ENCODE measurements at regions not wholly inside any gene's neighbourhood (a gene's known extent, or its start where the extent isn't known, plus 50 kb on each side); places are given as distances from the start of the nearest gene placed in this dataset.
"Not testable (repeated sequence)": the region's sequence is repeated elsewhere in the genome, so short reads cannot be mapped to it uniquely, and the experiment has no call there.

GRCh38 chr17:18546514-18547398 is 70.2 kb downstream of the LGALS9C start:
- CTCF ChIA-PET (ENCODE audit: low intra/inter-chr PET ratio, low total read pairs); H3K79me2 ChIP-seq (ENCODE audit: insufficient read depth, low read length); H3K36me3 ChIP-seq (replicated peaks in 1 of 2; ENCODE audit: control insufficient read depth in 1 of 2, insufficient read depth in 2 of 2, low read length in 2 of 2); H3K27ac ChIP-seq (ENCODE audit: extremely low read length, insufficient read depth, low read length); H3K4me1 ChIP-seq (ENCODE audit: insufficient read depth, low read length); intact Hi-C loops (cut with micrococcal nuclease; ENCODE audit: unreplicated experiment); FAIRE-seq; BruUV-seq (replicated peaks); H2AFZ ChIP-seq (ENCODE audit: low read length); H3K9ac ChIP-seq (ENCODE audit: insufficient read depth, low read depth, low read length); H4K20me1 ChIP-seq (ENCODE audit: insufficient read depth, low read length); H3K9me3 ChIP-seq (ENCODE audit: low read length); DNase-seq (ENCODE audit: low spot score); POLR2A ChIA-PET; H3K4me3 ChIP-seq (replicated peaks in 1 of 3; ENCODE audit: insufficient read depth in 1 of 3, low read depth in 2 of 3, low read length in 3 of 3); ATAC-seq; H3K4me2 ChIP-seq (ENCODE audit: low read depth, low read length); in situ Hi-C loops (cut with HindIII; ENCODE audit: extremely low pct_ligation_motif_present, low pct_unique_long_range_greater_than_20kb); H3K27me3 ChIP-seq (ENCODE audit: control insufficient read depth in 1 of 2, insufficient read depth in 2 of 2, low read length in 2 of 2): not testable (repeated sequence)
- 0% methylated on average over 1 of the region's 3 CpGs for WGBS (ENCODE audit: low lambda C conversion rate)

GRCh38 chr17:18557086-18557485 is 80.5 kb downstream of the LGALS9C start:
- H2AFZ ChIP-seq (ENCODE audit: low read length); FAIRE-seq; CTCF ChIA-PET (ENCODE audit: low intra/inter-chr PET ratio, low total read pairs); ATAC-seq; H3K9ac ChIP-seq (ENCODE audit: insufficient read depth, low read depth, low read length); H3K4me1 ChIP-seq (ENCODE audit: insufficient read depth, low read length); H3K4me2 ChIP-seq (ENCODE audit: low read depth, low read length); intact Hi-C loops (cut with micrococcal nuclease; ENCODE audit: unreplicated experiment); in situ Hi-C loops (cut with HindIII; ENCODE audit: extremely low pct_ligation_motif_present, low pct_unique_long_range_greater_than_20kb); H3K79me2 ChIP-seq (ENCODE audit: insufficient read depth, low read length); H3K4me3 ChIP-seq (replicated peaks in 1 of 3; ENCODE audit: insufficient read depth in 1 of 3, low read depth in 2 of 3, low read length in 3 of 3); H3K27me3 ChIP-seq (ENCODE audit: control insufficient read depth in 1 of 2, insufficient read depth in 2 of 2, low read length in 2 of 2); H3K9me3 ChIP-seq (ENCODE audit: low read length); H4K20me1 ChIP-seq (ENCODE audit: insufficient read depth, low read length); BruUV-seq (replicated peaks); H3K36me3 ChIP-seq (replicated peaks in 1 of 2; ENCODE audit: control insufficient read depth in 1 of 2, insufficient read depth in 2 of 2, low read length in 2 of 2); H3K27ac ChIP-seq (ENCODE audit: extremely low read length, insufficient read depth, low read length); DNase-seq (ENCODE audit: low spot score); POLR2A ChIA-PET: not testable (repeated sequence)
- WGBS (ENCODE audit: low lambda C conversion rate) = 15% methylated on average over 4 of the region's 4 CpGs

All from HepG2 (cell line).